A673 (cell line): ENCODE measurements at regions not wholly inside any gene's neighbourhood (a gene's known extent, or its start where the extent isn't known, plus 50 kb on each side); places are given as distances from the start of the nearest gene placed in this dataset.

Experiments used
- BruUV-seq: library from RNA; stranded (reverse); fragments of 400-500 nt; replicated peaks from 2 replicates; lab custom pipeline; 2021; lab: Mats Ljungman, UMichigan
- CTCF ChIA-PET: fragments of 300-600 bp; sonication (Branson Sonifier 250); formaldehyde crosslinking; loops from one replicate; lab custom pipeline; 2022; ENCODE audit warnings: antibody characterized with exemption; lab: Charles Lee
- POLR2A ChIA-PET: fragments of 300-600 bp; sonication (Branson Sonifier 250); formaldehyde crosslinking; loops from one replicate; lab custom pipeline; 2022; ENCODE audit warnings: antibody characterized with exemption; ENCODE audit not compliant: low non-redundant PET; lab: Charles Lee
- DNase-seq: peaks from one replicate; pipeline ENCODE4 v3.0.0-alpha.2; 2015; ENCODE audit warnings: low spot score
- H3K27ac ChIP-seq: fragments of 200-600 bp; sonication (generic); 2 replicates; pipeline ENCODE4 v1.5.1; 2016; ENCODE audit warnings: mixed run types, low read depth, mild to moderate bottlenecking, mixed read lengths, antibody characterized with exemption, low read length; ENCODE audit not compliant: poor library complexity, severe bottlenecking
- H3K27me3 ChIP-seq: fragments of 200-600 bp; sonication (generic); replicated peaks from 2 replicates; pipeline ENCODE4 v1.6.1; 2017; ENCODE audit warnings: mixed run types, low read depth, mild to moderate bottlenecking, mixed read lengths, antibody characterized with exemption, low read length; ENCODE audit not compliant: insufficient read depth, poor library complexity
- H3K36me3 ChIP-seq: fragments of 200-600 bp; sonication (generic); 2 replicates; pipeline ENCODE4 v1.6.1; 2016; ENCODE audit warnings: mixed run types, mild to moderate bottlenecking, mixed read lengths, antibody characterized with exemption, low read length; ENCODE audit not compliant: insufficient read depth, poor library complexity, severe bottlenecking
- H3K4me1 ChIP-seq: fragments of 200-600 bp; sonication (generic); 2 replicates; pipeline ENCODE4 v1.6.1; 2017; ENCODE audit warnings: mixed run types, mild to moderate bottlenecking, mixed read lengths, antibody characterized with exemption, low read length; ENCODE audit not compliant: insufficient read depth, poor library complexity, severe bottlenecking
- H3K4me3 ChIP-seq: fragments of 200-600 bp; sonication (generic); 2 replicates; pipeline ENCODE4 v1.5.1; 2016; ENCODE audit warnings: low read depth, mixed run types, mild to moderate bottlenecking, mixed read lengths, low read length; ENCODE audit not compliant: poor library complexity, severe bottlenecking
- H3K9me3 ChIP-seq: fragments of 200-600 bp; sonication (generic); 2 replicates; pipeline ENCODE4 v1.6.1; 2016; ENCODE audit warnings: mixed run types, low read depth, mild to moderate bottlenecking, mixed read lengths, antibody characterized with exemption, low read length; ENCODE audit not compliant: poor library complexity, severe bottlenecking
- CTCF ChIP-seq: fragments of 300-800, 200-600 bp; sonication (generic); conservative IDR thresholded peaks from 2 replicates; pipeline ENCODE4 v1.5.1; 2017; ENCODE audit warnings: low read depth, mild to moderate bottlenecking, antibody characterized with exemption, low read length, moderate library complexity, mixed read lengths
- EZH2 ChIP-seq: fragments of 200-600 bp; sonication (generic); IDR thresholded peaks from 2 replicates; pipeline ENCODE4 v1.6.1; 2017; ENCODE audit warnings: borderline replicate concordance, low read depth, mild to moderate bottlenecking, mixed read lengths, antibody characterized with exemption, low read length; ENCODE audit not compliant: poor library complexity, severe bottlenecking
- intact Hi-C: fragments of 100-400 bp; cut with micrococcal nuclease; formaldehyde crosslinking; loops from one replicate; pipeline ENCODE4 v1.10.0; 2022; ENCODE audit not compliant: unreplicated experiment

GRCh38 chr16:72295914-72296313 is 124.0 kb upstream of the PMFBP1 start:
- BruUV-seq = no TSS peak
- no peaks in the 10 kb centered on the region for H3K36me3 ChIP-seq
- no peaks in the 10 kb centered on the region for H3K4me1 ChIP-seq
- POLR2A ChIA-PET = no interaction called here
- DNase-seq = no peak
- no peak overlapping the region for H3K4me3 ChIP-seq
- intact Hi-C loops = no loop called here
- no peak overlapping the region for H3K27ac ChIP-seq
- H3K9me3 ChIP-seq = no peaks in the 10 kb centered on the region
- TF ChIP-seq EZH2 (no peak), CTCF (no peak)
- no peaks in the 10 kb centered on the region for H3K27me3 ChIP-seq
- CTCF ChIA-PET = no interaction called here

DNA sequence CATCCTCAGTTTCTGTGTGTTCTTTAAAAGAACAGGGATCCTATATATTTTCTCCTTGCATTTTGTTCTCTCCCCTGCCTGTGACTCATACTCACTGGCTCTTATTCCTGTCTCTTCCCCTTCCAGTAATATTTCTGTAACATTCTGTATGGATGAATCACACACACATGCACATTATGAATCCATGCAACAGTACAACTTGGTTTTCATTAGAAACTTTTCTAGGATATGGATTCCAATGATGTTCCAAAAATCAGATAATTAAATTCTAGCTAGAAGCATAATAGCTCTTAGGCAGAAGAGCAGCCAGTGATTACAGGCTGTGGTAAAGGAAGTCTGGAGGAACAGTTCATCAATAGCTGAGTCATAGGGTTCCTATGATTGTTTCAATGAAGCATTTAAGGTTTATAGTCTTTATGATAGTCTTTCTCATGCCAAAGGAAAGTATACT is 119.6 kb upstream of the PMFBP1 start:
- Histone ChIP-seq H3K4me1 (no peaks in the 10 kb centered on the region), H3K4me3 (no peak overlapping the region), H3K27ac (no peak overlapping the region), H3K9me3 (no peaks in the 10 kb centered on the region), H3K27me3 (no peaks in the 10 kb centered on the region), H3K36me3 (no peaks in the 10 kb centered on the region)
- intact Hi-C loops = no loop called here
- ChIA-PET POLR2A (no interaction called here), CTCF (no interaction called here)
- no TSS peak for BruUV-seq
- TF ChIP-seq EZH2 = no peak
- TF ChIP-seq CTCF = no peak
- DNase-seq = peak; percentile 24

- no peak overlapping the region for H3K27ac ChIP-seq
- H3K36me3 ChIP-seq = no peaks in the 10 kb centered on the region
- TF ChIP-seq EZH2 (no peak), CTCF (no peak)
- H3K9me3 ChIP-seq = no peaks in the 10 kb centered on the region
- DNase-seq = no peak
- POLR2A ChIA-PET = no interaction called here
- CTCF ChIA-PET = no interaction called here
- no peaks in the 10 kb centered on the region for H3K27me3 ChIP-seq
- no TSS peak for BruUV-seq
- H3K4me1 ChIP-seq = no peaks in the 10 kb centered on the region
- intact Hi-C loops = no loop called here
- no peak overlapping the region for H3K4me3 ChIP-seq
These were observed 119.2 kb upstream of the PMFBP1 start for GRCh38 chr16:72291121-72291520.
